HepG2 (cell line): ENCODE measurements at regions not wholly inside any gene's neighbourhood (a gene's known extent, or its start where the extent isn't known, plus 50 kb on each side); places are given as distances from the start of the nearest gene placed in this dataset.

Source experiments
- THYN1 ChIP-seq: sonication (generic); formaldehyde crosslinking; IDR thresholded peaks from 2 replicates; pipeline ENCODE4 v1.8.1; 2023; ENCODE audit warnings: low read depth, mild to moderate bottlenecking, moderate library complexity, missing genetic modification reagents, borderline replicate concordance
- ZNF460 ChIP-seq: sonication (generic); formaldehyde crosslinking; IDR thresholded peaks from 2 replicates; pipeline ENCODE4 v1.5.1; 2020; ENCODE audit warnings: missing genetic modification reagents, mild to moderate bottlenecking, borderline replicate concordance

GRCh38 chr20:51162015-51162414, 139.1 kb upstream of the KCNG1 start:
- TF ChIP-seq ZNF460 (no peak), THYN1 (CRISPR knock-in tag) (no peak)
